HCT116 (cell line): ENCODE measurements at regions not wholly inside any gene's neighbourhood (a gene's known extent, or its start where the extent isn't known, plus 50 kb on each side); places are given as distances from the start of the nearest gene placed in this dataset.

Experiments used
- ATAC-seq: fragments of 200-7000 bp; cut with Tn5 transposase; 2 replicates; pipeline ENCODE4 v1.9.1; 2020; ENCODE audit warnings: mild to moderate bottlenecking, moderate library complexity
- BruUV-seq: library from RNA; stranded (reverse); fragments of 400-500 nt; replicated peaks from 2 replicates; lab custom pipeline; 2021; lab: Mats Ljungman, UMichigan
- CTCF ChIA-PET: fragments of 300-600 bp; sonication (Branson Sonifier 250); formaldehyde crosslinking; loops from one replicate; lab custom pipeline; 2021; ENCODE audit warnings: antibody characterized with exemption; lab: Charles Lee
- POLR2A ChIA-PET: fragments of 300-600, 350-600 bp; sonication (Branson Sonifier 250); formaldehyde crosslinking; loops from one replicate; lab custom pipeline; 2021; ENCODE audit warnings: antibody characterized with exemption; lab: Charles Lee
- RAD21 ChIA-PET, 2 experiments: fragments of 300-600 bp; sonication (Branson Sonifier 250); formaldehyde crosslinking; loops; one replicate each; lab custom pipeline; 2023; ENCODE audit warnings: low total read pairs in 2 of 2; ENCODE audit not compliant: uncharacterized antibody in 2 of 2, unreplicated experiment in 2 of 2, low non-redundant PET in 1 of 2; lab: Charles Lee
- DNase-seq: peaks from one replicate; pipeline ENCODE4 v3.0.0-alpha.2; 2010; ENCODE audit warnings: low read depth, low spot score
- H2AFZ ChIP-seq: fragments of 200-600 bp; shearing (Covaris generic), sonication (generic); 2 replicates; pipeline ENCODE4 v1.6.1; 2017; ENCODE audit warnings: low read depth, mixed run types, mixed read lengths, antibody characterized with exemption, low read length; ENCODE audit not compliant: poor library complexity, severe bottlenecking
- H3K27ac ChIP-seq: 2 replicates; pipeline ENCODE4 v1.5.1; 2012; ENCODE audit warnings: low read depth, low read length
- H3K27me3 ChIP-seq: fragments of 200-600 bp; sonication (generic); 2 replicates; pipeline ENCODE4 v1.6.1; 2016; ENCODE audit warnings: mixed run types, low read length, mixed read lengths; ENCODE audit not compliant: insufficient read depth
- H3K36me3 ChIP-seq, 2 experiments: fragments of 200-500 bp in 1 of 2; fragments of 200-600 bp in 1 of 2; sonication (Bioruptor generic) in 1 of 2; sonication (generic) in 1 of 2; 2 replicates each; pipeline versions ENCODE4 v1.5.1 to v1.6.1; 2014 to 2016; ENCODE audit warnings: low read length in 2 of 2, inconsistent platforms in 1 of 2, mixed read lengths in 1 of 2, mixed run types in 1 of 2; ENCODE audit not compliant: insufficient read depth in 2 of 2, control insufficient read depth in 1 of 2
- H3K4me1 ChIP-seq, 2 experiments: fragments of 200-600 bp in 1 of 2; sonication (generic) in 1 of 2; 2 replicates each; pipeline versions ENCODE4 v1.5.1 to v1.6.1; 2012 to 2017; ENCODE audit warnings: low read length in 2 of 2, inconsistent platforms in 1 of 2, mild to moderate bottlenecking in 1 of 2, mixed read lengths in 1 of 2, mixed run types in 1 of 2, moderate library complexity in 1 of 2; ENCODE audit not compliant: insufficient read depth in 2 of 2, control insufficient read depth in 1 of 2
- H3K4me2 ChIP-seq: fragments of 200-600 bp; sonication (generic); 2 replicates; pipeline ENCODE4 v1.6.1; 2017; ENCODE audit warnings: mixed run types, low read length, mixed read lengths
- H3K4me3 ChIP-seq, 2 experiments: fragments of 200-600 bp in 1 of 2; sonication (generic) in 1 of 2; replicated peaks in 1 of 2; 2 replicates each; pipeline ENCODE4 v1.5.1; 2011 to 2016; ENCODE audit warnings: low read length in 2 of 2, control low read depth in 1 of 2, low read depth in 1 of 2, mild to moderate bottlenecking in 1 of 2, mixed read lengths in 1 of 2, mixed run types in 1 of 2
- H3K79me2 ChIP-seq: fragments of 200-600 bp; sonication (generic); 2 replicates; pipeline ENCODE4 v1.6.1; 2017; ENCODE audit warnings: mild to moderate bottlenecking, mixed run types, low read length, moderate library complexity, mixed read lengths; ENCODE audit not compliant: insufficient read depth
- H3K9ac ChIP-seq: fragments of 200-600 bp; sonication (generic); 2 replicates; pipeline ENCODE4 v1.6.1; 2016; ENCODE audit warnings: low read length, mixed read lengths
- H3K9me2 ChIP-seq: fragments of 200-600 bp; sonication (generic), shearing (Covaris generic); 2 replicates; pipeline ENCODE4 v1.6.1; 2017; ENCODE audit warnings: mixed run types, mild to moderate bottlenecking, moderate library complexity; ENCODE audit not compliant: insufficient read depth
- H3K9me3 ChIP-seq, 2 experiments: fragments of 200-500 bp in 1 of 2; fragments of 200-600 bp in 1 of 2; sonication (Bioruptor generic) in 1 of 2; sonication (generic) in 1 of 2; 2 replicates each; pipeline ENCODE4 v1.6.1; 2014 to 2017; ENCODE audit warnings: low read length in 2 of 2, mixed read lengths in 2 of 2, inconsistent platforms in 1 of 2, low read depth in 1 of 2, mild to moderate bottlenecking in 1 of 2, mixed run types in 1 of 2, moderate library complexity in 1 of 2; ENCODE audit not compliant: control insufficient read depth in 1 of 2, insufficient read depth in 1 of 2
- H4K20me1 ChIP-seq: fragments of 200-600 bp; sonication (generic), shearing (Covaris generic); 2 replicates; pipeline ENCODE4 v1.6.1; 2017; ENCODE audit warnings: mixed run types, mild to moderate bottlenecking, moderate library complexity; ENCODE audit not compliant: insufficient read depth
- POLR2A ChIP-seq: IDR thresholded peaks from 2 replicates; pipeline ENCODE4 v1.7.0; 2011; ENCODE audit warnings: borderline replicate concordance; ENCODE audit not compliant: insufficient read depth, insufficient read length; ENCODE audit errors: extremely low read depth
- POLR2AphosphoS5 ChIP-seq: IDR thresholded peaks from 2 replicates; pipeline ENCODE4 v1.6.1; 2011; ENCODE audit warnings: mild to moderate bottlenecking, low read depth, low read length, moderate library complexity
- RAD21 ChIP-seq: IDR thresholded peaks from 2 replicates; pipeline ENCODE4 v1.6.1; 2012; ENCODE audit warnings: low read depth, mild to moderate bottlenecking
- ZBTB33 ChIP-seq: IDR thresholded peaks from 2 replicates; pipeline ENCODE4 v1.6.1; 2011; ENCODE audit warnings: mild to moderate bottlenecking, low read length, moderate library complexity; ENCODE audit not compliant: insufficient replicate concordance; ENCODE audit errors: extremely low read depth
- intact Hi-C: fragments of 100-400 bp; cut with micrococcal nuclease; formaldehyde crosslinking; loops from 2 replicates; pipeline ENCODE4 v1.10.0; 2022

- peaks cover 81 to 98% of the 10 kb centered on the region in 2 experiments for H3K4me1 ChIP-seq
- intact Hi-C loops: loop anchor here (5.0 kb wide), 1 partner anchor 106 kb away; no protein-coding TSS in a partner anchor
- no TSS peak for BruUV-seq
Measured at GRCh38 chr1:8201331-8201861, 116.5 kb upstream of the SLC45A1 start.

More at GRCh38 chr1:8201331-8201861, 116.5 kb upstream of the SLC45A1 start:
- peak; percentile 15 for ATAC-seq
- Histone ChIP-seq H3K27me3 (no peaks in the 10 kb centered on the region), H3K9me3 (no peaks in the 10 kb centered on the region), H3K79me2 (no peaks in the 10 kb centered on the region), H4K20me1 (no peaks in the 10 kb centered on the region), H3K4me2 (peak overlapping the region; percentile 77), H3K27ac (peak overlapping the region; percentile 91), H3K9me2 (no peaks in the 10 kb centered on the region)
- POLR2A ChIA-PET: interaction anchor here (0.6 to 2.8 kb wide), 24 partner anchors 9 to 281 kb away, joined by 3 to 12 read pairs (median 4); no protein-coding TSS in a partner anchor
- CTCF ChIA-PET: interaction anchor here (1.6 kb wide), 1 partner anchor 113 kb away, joined by 4 read pairs; no protein-coding TSS in a partner anchor
- RAD21 ChIA-PET: interaction anchor here in 1 of 2 experiments (1.5 kb wide), 1 partner anchor 34 kb away, joined by 4 read pairs; no protein-coding TSS in a partner anchor
- TF ChIP-seq POLR2AphosphoS5 (peak; percentile 63), POLR2A (peak; percentile 61), ZBTB33 (peak; percentile 6), RAD21 (no peak)
- TF ChIP-seq, all 23 proteins: peak for 3
- no peak for DNase-seq
- Histone ChIP-seq H3K36me3 (no peaks in the 10 kb centered on the region), H2AFZ (no peak overlapping the region), H3K9ac (peak overlapping the region; percentile 64), H3K4me3 (peak overlapping the region in 1 of 2 experiments; percentile 41; a peak in 3 of 4 replicates)
